ENCODE measurements at regions not wholly inside any gene's neighbourhood (a gene's known extent, or its start where the extent isn't known, plus 50 kb on each side); places are given as distances from the start of the nearest gene placed in this dataset.

DNA sequence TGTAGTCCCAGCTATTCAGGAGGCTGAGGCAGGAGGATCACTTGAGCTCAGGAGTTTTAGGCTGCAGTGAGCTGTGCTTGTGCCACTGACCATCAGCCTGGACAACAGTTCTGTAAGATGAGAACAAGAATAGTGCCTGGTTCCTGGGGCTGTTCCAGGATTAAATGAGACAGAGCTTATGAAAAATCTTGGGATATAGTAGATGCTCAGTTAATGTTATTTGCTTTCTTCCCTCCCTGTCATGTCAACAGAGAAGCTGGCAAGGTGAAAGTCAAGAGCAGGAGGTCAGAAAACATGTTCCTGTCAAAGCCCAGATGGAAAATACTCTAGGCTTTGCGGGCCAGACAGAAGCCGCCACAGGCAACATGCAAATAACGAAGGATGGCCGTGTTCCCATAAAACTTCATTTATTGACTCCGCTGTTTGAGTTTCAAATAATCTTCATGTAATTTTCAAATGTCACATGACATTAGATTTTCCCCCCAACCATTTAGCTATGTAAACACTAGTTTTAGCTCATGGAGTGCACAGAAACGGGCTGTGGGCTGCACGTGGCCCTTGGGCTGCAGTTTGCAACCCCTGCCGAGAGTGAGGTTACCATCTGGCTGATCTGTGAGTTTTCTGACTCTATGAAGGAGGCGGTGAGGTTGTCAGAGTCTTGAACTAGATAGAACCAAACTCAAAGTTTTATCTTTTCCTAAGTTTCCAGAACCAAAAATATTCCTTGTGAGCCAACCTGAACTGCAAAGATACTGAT is 63.4 kb upstream of the PMEPA1 start:
- no peak overlapping the region for H3K4me2 ChIP-seq

More for the DNA sequence above, 63.4 kb upstream of the PMEPA1 start:
- Mint-ChIP-seq H3K36me3 (ENCODE audit: low read depth) (no peaks in the 10 kb centered on the region), H3K9me3 (no peaks in the 10 kb centered on the region), H3K27me3 (ENCODE audit: insufficient read depth, low read depth, poor library complexity) (peaks cover 5% of the 10 kb centered on the region), H3K4me3 (no peak overlapping the region), H3K27ac (no peak overlapping the region), H3K4me1 (peaks cover 19% of the 10 kb centered on the region)
- Histone ChIP-seq H3K4me3 (no peak overlapping the region), H3F3A (replicated peaks; ENCODE audit: low read depth) (no peaks in the 10 kb centered on the region), H3K9me2 (ENCODE audit: insufficient read depth) (no peaks in the 10 kb centered on the region), H3K27me3 (ENCODE audit: insufficient read depth) (no peaks in the 10 kb centered on the region), H3K36me3 (ENCODE audit: insufficient read depth) (no peaks in the 10 kb centered on the region), H3K4me1 (ENCODE audit: insufficient read depth) (peaks cover 6% of the 10 kb centered on the region; the same call in 1 of the 2 replicates), H3K27ac (ENCODE audit: low read depth) (no peak overlapping the region), H3K79me2 (replicated peaks; ENCODE audit: insufficient read depth) (no peaks in the 10 kb centered on the region), H2AFZ (peak overlapping the region; percentile 60; the same call in 1 of the 2 replicates), H4K20me1 (replicated peaks; ENCODE audit: insufficient read depth) (no peaks in the 10 kb centered on the region)
- TF ChIP-seq, protein P1, sequence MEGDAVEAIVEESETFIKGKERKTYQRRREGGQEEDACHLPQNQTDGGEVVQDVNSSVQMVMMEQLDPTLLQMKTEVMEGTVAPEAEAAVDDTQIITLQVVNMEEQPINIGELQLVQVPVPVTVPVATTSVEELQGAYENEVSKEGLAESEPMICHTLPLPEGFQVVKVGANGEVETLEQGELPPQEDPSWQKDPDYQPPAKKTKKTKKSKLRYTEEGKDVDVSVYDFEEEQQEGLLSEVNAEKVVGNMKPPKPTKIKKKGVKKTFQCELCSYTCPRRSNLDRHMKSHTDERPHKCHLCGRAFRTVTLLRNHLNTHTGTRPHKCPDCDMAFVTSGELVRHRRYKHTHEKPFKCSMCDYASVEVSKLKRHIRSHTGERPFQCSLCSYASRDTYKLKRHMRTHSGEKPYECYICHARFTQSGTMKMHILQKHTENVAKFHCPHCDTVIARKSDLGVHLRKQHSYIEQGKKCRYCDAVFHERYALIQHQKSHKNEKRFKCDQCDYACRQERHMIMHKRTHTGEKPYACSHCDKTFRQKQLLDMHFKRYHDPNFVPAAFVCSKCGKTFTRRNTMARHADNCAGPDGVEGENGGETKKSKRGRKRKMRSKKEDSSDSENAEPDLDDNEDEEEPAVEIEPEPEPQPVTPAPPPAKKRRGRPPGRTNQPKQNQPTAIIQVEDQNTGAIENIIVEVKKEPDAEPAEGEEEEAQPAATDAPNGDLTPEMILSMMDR (conservative IDR thresholded peaks at IDR 0.05; ENCODE audit: low read depth in 2 of 2): no peak
- no peak for TF ChIP-seq POLR2AphosphoS5 (IDR thresholded peaks at IDR 0.05; ENCODE audit: low read depth)
- TF ChIP-seq, protein P2, sequence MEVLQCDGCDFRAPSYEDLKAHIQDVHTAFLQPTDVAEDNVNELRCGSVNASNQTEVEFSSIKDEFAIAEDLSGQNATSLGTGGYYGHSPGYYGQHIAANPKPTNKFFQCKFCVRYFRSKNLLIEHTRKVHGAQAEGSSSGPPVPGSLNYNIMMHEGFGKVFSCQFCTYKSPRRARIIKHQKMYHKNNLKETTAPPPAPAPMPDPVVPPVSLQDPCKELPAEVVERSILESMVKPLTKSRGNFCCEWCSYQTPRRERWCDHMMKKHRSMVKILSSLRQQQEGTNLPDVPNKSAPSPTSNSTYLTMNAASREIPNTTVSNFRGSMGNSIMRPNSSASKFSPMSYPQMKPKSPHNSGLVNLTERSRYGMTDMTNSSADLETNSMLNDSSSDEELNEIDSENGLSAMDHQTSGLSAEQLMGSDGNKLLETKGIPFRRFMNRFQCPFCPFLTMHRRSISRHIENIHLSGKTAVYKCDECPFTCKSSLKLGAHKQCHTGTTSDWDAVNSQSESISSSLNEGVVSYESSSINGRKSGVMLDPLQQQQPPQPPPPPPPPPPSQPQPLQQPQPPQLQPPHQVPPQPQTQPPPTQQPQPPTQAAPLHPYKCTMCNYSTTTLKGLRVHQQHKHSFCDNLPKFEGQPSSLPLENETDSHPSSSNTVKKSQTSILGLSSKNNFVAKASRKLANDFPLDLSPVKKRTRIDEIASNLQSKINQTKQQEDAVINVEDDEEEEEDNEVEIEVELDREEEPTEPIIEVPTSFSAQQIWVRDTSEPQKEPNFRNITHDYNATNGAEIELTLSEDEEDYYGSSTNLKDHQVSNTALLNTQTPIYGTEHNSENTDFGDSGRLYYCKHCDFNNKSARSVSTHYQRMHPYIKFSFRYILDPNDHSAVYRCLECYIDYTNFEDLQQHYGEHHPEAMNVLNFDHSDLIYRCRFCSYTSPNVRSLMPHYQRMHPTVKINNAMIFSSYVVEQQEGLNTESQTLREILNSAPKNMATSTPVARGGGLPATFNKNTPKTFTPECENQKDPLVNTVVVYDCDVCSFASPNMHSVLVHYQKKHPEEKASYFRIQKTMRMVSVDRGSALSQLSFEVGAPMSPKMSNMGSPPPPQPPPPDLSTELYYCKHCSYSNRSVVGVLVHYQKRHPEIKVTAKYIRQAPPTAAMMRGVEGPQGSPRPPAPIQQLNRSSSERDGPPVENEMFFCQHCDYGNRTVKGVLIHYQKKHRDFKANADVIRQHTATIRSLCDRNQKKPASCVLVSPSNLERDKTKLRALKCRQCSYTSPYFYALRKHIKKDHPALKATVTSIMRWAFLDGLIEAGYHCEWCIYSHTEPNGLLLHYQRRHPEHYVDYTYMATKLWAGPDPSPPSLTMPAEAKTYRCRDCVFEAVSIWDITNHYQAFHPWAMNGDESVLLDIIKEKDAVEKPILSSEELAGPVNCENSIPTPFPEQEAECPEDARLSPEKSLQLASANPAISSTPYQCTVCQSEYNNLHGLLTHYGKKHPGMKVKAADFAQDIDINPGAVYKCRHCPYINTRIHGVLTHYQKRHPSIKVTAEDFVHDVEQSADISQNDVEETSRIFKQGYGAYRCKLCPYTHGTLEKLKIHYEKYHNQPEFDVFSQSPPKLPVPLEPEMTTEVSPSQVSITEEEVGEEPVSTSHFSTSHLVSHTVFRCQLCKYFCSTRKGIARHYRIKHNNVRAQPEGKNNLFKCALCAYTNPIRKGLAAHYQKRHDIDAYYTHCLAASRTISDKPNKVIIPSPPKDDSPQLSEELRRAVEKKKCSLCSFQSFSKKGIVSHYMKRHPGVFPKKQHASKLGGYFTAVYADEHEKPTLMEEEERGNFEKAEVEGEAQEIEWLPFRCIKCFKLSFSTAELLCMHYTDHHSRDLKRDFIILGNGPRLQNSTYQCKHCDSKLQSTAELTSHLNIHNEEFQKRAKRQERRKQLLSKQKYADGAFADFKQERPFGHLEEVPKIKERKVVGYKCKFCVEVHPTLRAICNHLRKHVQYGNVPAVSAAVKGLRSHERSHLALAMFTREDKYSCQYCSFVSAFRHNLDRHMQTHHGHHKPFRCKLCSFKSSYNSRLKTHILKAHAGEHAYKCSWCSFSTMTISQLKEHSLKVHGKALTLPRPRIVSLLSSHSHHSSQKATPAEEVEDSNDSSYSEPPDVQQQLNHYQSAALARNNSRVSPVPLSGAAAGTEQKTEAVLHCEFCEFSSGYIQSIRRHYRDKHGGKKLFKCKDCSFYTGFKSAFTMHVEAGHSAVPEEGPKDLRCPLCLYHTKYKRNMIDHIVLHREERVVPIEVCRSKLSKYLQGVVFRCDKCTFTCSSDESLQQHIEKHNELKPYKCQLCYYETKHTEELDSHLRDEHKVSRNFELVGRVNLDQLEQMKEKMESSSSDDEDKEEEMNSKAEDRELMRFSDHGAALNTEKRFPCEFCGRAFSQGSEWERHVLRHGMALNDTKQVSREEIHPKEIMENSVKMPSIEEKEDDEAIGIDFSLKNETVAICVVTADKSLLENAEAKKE (CRISPR knock-in tag; IDR thresholded peaks at IDR 0.05): no peak
- TF ChIP-seq EZH2phosphoT487 (IDR thresholded peaks at IDR 0.05; ENCODE audit: unreplicated experiment): no peak
- TF ChIP-seq ZNF114 (CRISPR knock-in tag; IDR thresholded peaks at IDR 0.05): no peak
- no peak for TF ChIP-seq ZNF331 (CRISPR knock-in tag; IDR thresholded peaks at IDR 0.05; ENCODE audit: low read depth)
- TF ChIP-seq, protein P3, sequence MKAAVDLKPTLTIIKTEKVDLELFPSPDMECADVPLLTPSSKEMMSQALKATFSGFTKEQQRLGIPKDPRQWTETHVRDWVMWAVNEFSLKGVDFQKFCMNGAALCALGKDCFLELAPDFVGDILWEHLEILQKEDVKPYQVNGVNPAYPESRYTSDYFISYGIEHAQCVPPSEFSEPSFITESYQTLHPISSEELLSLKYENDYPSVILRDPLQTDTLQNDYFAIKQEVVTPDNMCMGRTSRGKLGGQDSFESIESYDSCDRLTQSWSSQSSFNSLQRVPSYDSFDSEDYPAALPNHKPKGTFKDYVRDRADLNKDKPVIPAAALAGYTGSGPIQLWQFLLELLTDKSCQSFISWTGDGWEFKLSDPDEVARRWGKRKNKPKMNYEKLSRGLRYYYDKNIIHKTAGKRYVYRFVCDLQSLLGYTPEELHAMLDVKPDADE (IDR thresholded peaks at IDR 0.05): no peak
- no peak for TF ChIP-seq JUNB (IDR thresholded peaks at IDR 0.05; ENCODE audit: unreplicated experiment)
- no peak for TF ChIP-seq NANOG (IDR thresholded peaks at IDR 0.05; ENCODE audit: borderline replicate concordance)
- no peak for TF ChIP-seq CREB1 (CRISPR knock-in tag; IDR thresholded peaks at IDR 0.05; ENCODE audit: low read depth)
- TF ChIP-seq STAT1 (IDR thresholded peaks at IDR 0.05; ENCODE audit: unreplicated experiment): no peak
- TF ChIP-seq, protein P4, sequence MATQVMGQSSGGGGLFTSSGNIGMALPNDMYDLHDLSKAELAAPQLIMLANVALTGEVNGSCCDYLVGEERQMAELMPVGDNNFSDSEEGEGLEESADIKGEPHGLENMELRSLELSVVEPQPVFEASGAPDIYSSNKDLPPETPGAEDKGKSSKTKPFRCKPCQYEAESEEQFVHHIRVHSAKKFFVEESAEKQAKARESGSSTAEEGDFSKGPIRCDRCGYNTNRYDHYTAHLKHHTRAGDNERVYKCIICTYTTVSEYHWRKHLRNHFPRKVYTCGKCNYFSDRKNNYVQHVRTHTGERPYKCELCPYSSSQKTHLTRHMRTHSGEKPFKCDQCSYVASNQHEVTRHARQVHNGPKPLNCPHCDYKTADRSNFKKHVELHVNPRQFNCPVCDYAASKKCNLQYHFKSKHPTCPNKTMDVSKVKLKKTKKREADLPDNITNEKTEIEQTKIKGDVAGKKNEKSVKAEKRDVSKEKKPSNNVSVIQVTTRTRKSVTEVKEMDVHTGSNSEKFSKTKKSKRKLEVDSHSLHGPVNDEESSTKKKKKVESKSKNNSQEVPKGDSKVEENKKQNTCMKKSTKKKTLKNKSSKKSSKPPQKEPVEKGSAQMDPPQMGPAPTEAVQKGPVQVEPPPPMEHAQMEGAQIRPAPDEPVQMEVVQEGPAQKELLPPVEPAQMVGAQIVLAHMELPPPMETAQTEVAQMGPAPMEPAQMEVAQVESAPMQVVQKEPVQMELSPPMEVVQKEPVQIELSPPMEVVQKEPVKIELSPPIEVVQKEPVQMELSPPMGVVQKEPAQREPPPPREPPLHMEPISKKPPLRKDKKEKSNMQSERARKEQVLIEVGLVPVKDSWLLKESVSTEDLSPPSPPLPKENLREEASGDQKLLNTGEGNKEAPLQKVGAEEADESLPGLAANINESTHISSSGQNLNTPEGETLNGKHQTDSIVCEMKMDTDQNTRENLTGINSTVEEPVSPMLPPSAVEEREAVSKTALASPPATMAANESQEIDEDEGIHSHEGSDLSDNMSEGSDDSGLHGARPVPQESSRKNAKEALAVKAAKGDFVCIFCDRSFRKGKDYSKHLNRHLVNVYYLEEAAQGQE (IDR thresholded peaks at IDR 0.05; ENCODE audit: unreplicated experiment): no peak
- TF ChIP-seq EZH2 (IDR thresholded peaks at IDR 0.05; ENCODE audit: low read depth, unreplicated experiment): no peak
- ATAC-seq (no peak), DNase-seq (ENCODE audit: low spot score) (no peak)
